ENCODE measurements at regions not wholly inside any gene's neighbourhood (a gene's known extent, or its start where the extent isn't known, plus 50 kb on each side); places are given as distances from the start of the nearest gene placed in this dataset.

DNA sequence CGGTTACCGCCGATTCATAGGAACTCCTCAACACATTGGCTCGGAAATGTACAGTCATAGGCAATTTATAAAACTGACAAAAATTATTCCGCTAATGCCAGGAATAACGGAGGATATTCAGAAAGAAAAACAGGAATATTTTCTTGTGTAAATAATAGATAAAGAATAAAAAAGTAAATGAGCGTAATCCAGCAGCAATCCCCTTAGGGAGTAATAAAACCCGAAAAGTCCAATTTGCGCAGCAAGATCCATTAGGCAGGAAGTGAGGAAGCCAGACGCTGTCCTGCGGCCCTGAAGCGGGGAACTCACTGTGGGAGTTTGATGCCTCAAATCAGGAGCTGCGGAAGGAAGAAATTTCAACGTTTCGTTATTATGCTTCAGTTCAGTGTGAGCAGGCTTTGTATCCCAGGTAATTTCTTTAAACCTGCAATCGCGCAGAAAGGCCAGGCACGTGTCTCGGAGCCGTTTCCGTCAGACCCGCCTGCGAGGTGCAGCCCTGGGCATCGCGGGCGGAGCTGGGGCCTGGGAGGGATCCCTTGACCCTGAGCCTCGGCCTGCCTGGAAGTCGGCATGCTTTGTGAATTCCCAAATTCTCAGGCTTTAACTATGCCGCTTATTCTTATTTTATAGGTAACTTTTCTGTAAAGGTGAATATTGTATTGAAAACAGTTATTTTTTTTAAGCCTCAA lies 180.9 kb upstream of the ALKAL2 start:
- Histone ChIP-seq H3K27ac (no peak overlapping the region), H3K4me1 (peaks cover 3 to 33% (median 11%) of the 10 kb centered on the region in 6 donors), H3K27me3 (replicated peaks in 1 of 7) (peaks cover 7 to 74% (median 27%) of the 10 kb centered on the region in 7 donors), H3K9me3 (peaks cover 0 to 16% (median 12%) of the 10 kb centered on the region in 8 donors), H3K36me3 (no peaks in the 10 kb centered on the region), H3K4me3 (peak overlapping the region in 5 of 8 donors; percentile 3 to 64 (median 25))
- intact Hi-C loops (cut with DNase I; ENCODE audit: low total_unique reads), result no loop called here
- DNase-seq, result no peak
- 29 to 47% (median 35%) methylated on average over 28 to 29 of the region's 29 CpGs for WGBS, 5 donors
- TF ChIP-seq POLR2AphosphoS5 (IDR thresholded peaks at IDR 0.05), result no peak
- TF ChIP-seq, protein P1, sequence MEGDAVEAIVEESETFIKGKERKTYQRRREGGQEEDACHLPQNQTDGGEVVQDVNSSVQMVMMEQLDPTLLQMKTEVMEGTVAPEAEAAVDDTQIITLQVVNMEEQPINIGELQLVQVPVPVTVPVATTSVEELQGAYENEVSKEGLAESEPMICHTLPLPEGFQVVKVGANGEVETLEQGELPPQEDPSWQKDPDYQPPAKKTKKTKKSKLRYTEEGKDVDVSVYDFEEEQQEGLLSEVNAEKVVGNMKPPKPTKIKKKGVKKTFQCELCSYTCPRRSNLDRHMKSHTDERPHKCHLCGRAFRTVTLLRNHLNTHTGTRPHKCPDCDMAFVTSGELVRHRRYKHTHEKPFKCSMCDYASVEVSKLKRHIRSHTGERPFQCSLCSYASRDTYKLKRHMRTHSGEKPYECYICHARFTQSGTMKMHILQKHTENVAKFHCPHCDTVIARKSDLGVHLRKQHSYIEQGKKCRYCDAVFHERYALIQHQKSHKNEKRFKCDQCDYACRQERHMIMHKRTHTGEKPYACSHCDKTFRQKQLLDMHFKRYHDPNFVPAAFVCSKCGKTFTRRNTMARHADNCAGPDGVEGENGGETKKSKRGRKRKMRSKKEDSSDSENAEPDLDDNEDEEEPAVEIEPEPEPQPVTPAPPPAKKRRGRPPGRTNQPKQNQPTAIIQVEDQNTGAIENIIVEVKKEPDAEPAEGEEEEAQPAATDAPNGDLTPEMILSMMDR (IDR thresholded peaks at IDR 0.05 in 8 of 11, conservative IDR thresholded peaks at IDR 0.05 in 3 of 11), result no peak
- TF ChIP-seq POLR2A (IDR thresholded peaks at IDR 0.05), result no peak

DNA sequence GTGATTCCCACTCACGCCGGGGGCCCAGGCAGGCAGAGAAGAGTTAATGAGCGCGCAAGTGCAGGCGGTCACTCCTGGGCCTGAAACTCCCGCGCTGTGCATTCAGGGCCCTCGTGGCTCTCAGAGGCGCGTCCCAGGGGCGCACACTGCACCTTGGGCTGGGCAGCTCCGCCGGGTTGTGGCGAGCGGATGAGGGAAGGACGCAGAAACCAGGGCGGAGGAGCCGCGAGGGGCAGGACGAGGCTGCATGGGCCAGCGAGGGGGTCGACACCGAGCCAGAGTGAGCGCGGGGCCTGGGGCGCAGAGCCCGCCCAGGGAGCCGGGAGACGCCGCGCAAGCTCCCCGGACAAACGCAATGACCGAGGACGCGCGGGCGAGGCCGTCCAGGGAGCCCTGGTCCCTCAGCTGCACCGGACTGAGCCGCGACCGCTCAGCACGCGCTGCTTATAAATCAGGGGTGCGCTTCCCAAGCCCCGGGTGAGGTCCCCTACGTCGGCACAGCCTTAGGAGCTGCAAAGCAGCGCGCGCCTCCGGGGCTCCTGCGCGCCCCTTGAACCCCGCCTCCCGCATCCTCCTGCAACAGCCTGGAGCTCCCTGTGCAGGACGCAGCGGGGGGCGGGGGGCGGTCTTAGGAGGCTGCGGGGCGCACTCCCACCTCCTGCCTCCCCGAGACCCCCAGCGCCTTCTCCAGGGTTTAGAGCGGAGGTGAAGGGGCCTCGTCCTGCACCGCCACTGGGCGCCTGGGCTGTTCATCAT lies 180.2 kb upstream of the ALKAL2 start:
- H3K27me3 ChIP-seq (replicated peaks in 1 of 7), result peaks cover 7 to 74% (median 27%) of the 10 kb centered on the region in 7 donors

DNA sequence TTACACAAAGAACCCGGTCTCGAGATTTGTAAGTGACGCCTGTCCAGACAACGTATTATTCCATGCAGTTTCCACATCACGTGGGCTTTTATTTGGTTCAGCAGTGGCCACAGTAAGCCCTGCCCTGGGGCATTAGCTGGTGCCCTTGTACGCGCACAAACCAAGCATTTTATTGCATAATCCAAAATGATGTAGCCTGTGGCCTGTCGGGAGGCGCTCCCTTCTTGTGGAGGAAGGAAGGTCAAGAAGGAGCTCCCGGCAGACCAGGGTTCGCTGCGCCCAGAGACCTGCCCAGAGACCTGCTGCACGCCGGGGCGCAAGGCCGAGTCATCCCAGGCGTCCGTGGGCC lies 179.6 kb upstream of the ALKAL2 start:
- Histone ChIP-seq H3K36me3 (no peaks in the 10 kb centered on the region), H3K4me3 (peak overlapping the region in 4 of 8 donors; percentile 3 to 64 (median 22)), H3K27ac (no peak overlapping the region), H3K9me3 (peaks cover 0 to 3% (median under 1%) of the 10 kb centered on the region in 8 donors), H3K27me3 (replicated peaks in 1 of 7) (peaks cover 7 to 79% (median 27%) of the 10 kb centered on the region in 7 donors), H3K4me1 (peaks cover 3 to 33% (median 11%) of the 10 kb centered on the region in 6 donors)
- 44 to 66% (median 49%) methylated on average over 11 to 18 of the region's 18 CpGs for WGBS, 5 donors
- no peak for DNase-seq
- intact Hi-C loops (cut with DNase I; ENCODE audit: low total_unique reads), result no loop called here
- TF ChIP-seq POLR2A (IDR thresholded peaks at IDR 0.05), result no peak
- TF ChIP-seq, protein P1 (IDR thresholded peaks at IDR 0.05 in 8 of 11, conservative IDR thresholded peaks at IDR 0.05 in 3 of 11), result no peak
- TF ChIP-seq POLR2AphosphoS5 (IDR thresholded peaks at IDR 0.05), result no peak

More for the DNA sequence above, 180.2 kb upstream of the ALKAL2 start:
- intact Hi-C loops (cut with DNase I; ENCODE audit: low total_unique reads), result no loop called here
- Histone ChIP-seq H3K9me3 (peaks cover 0 to 9% (median 6%) of the 10 kb centered on the region in 8 donors), H3K27ac (no peak overlapping the region), H3K36me3 (no peaks in the 10 kb centered on the region), H3K4me1 (peaks cover 3 to 33% (median 11%) of the 10 kb centered on the region in 6 donors), H3K4me3 (peak overlapping the region in 6 of 8 donors; percentile 3 to 64 (median 23))
- no peak for DNase-seq
- WGBS, 5 donors, result 4 to 14% (median 6%) methylated on average over 38 to 69 of the region's 69 CpGs
- TF ChIP-seq POLR2A (IDR thresholded peaks at IDR 0.05) (no peak), POLR2AphosphoS5 (IDR thresholded peaks at IDR 0.05) (no peak)
- TF ChIP-seq, protein P1 (IDR thresholded peaks at IDR 0.05 in 8 of 11, conservative IDR thresholded peaks at IDR 0.05 in 3 of 11), result no peak

DNA sequence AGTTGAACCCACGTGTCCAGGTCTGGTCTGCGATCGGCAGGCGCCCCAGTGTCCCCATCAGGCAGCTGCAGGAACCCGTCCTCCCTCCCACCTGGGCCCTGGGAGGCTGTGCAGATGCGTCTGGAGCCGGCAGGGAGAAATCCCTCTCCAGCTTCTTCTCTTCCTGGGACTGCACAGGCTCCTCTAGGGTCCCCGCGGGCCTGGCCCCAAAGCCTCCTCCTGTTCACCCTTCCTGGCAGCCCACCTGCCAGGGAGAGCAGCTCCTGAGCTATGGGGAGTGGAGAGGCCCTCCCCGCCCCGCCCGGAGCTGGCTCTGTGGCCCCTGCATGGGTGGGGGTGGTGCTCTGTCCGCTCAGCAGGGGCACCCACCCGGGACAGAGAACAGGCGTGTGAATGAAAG lies 179.2 kb upstream of the ALKAL2 start:
- Histone ChIP-seq H3K36me3 (no peaks in the 10 kb centered on the region), H3K4me3 (no peak overlapping the region), H3K27ac (no peak overlapping the region), H3K9me3 (no peaks in the 10 kb centered on the region), H3K4me1 (peaks cover 3 to 35% (median 11%) of the 10 kb centered on the region in 6 donors), H3K27me3 (replicated peaks in 1 of 7) (peaks cover 7 to 83% (median 27%) of the 10 kb centered on the region in 7 donors)
- DNase-seq, result no peak
- WGBS, 5 donors, result 75 to 87% (median 80%) methylated on average over 9 to 15 of the region's 15 CpGs
- intact Hi-C loops (cut with DNase I; ENCODE audit: low total_unique reads), result no loop called here
- TF ChIP-seq POLR2AphosphoS5 (IDR thresholded peaks at IDR 0.05) (no peak), POLR2A (IDR thresholded peaks at IDR 0.05) (no peak)
- TF ChIP-seq, protein P1 (IDR thresholded peaks at IDR 0.05 in 8 of 11, conservative IDR thresholded peaks at IDR 0.05 in 3 of 11), result no peak

All from spleen (tissue), 11 donors.